GM12873 (cell line): ENCODE measurements at regions not wholly inside any gene's neighbourhood (a gene's known extent, or its start where the extent isn't known, plus 50 kb on each side); places are given as distances from the start of the nearest gene placed in this dataset.

Experiments
- CTCF ChIP-seq: IDR thresholded peaks from 2 replicates; pipeline ENCODE4 v1.5.1; 2012; ENCODE audit warnings: low read depth, mild to moderate bottlenecking, moderate library complexity, low read length, control low read depth; ENCODE audit not compliant: insufficient read depth; ENCODE audit errors: missing control alignments

GRCh38 chr20:50260479-50261221 lies 70.0 kb downstream of the CEBPB start:
- TF ChIP-seq CTCF = no peak

- TF ChIP-seq CTCF = no peak
Measured at GRCh38 chr20:50261471-50262212, 71.0 kb downstream of the CEBPB start.

- no peak for TF ChIP-seq CTCF
Measured at GRCh38 chr20:50263831-50264230, 73.2 kb downstream of the CEBPB start.

GRCh38 chr20:50264534-50265145 lies 74.0 kb downstream of the CEBPB start:
- no peak for TF ChIP-seq CTCF

- TF ChIP-seq CTCF = no peak
Measured at GRCh38 chr20:50265245-50265946, 74.8 kb downstream of the CEBPB start.

GRCh38 chr20:50266293-50267040 lies 75.8 kb downstream of the CEBPB start:
- TF ChIP-seq CTCF = no peak
